ENCODE measurements at regions not wholly inside any gene's neighbourhood (a gene's known extent, or its start where the extent isn't known, plus 50 kb on each side); places are given as distances from the start of the nearest gene placed in this dataset.

GRCh38 chr9:20030671-20031070, 241.8 kb upstream of the SLC24A2 start (continued):
- TF ChIP-seq SMAD3 (CRISPR knock-in tag; IDR thresholded peaks at IDR 0.05; ENCODE audit: borderline replicate concordance) (no peak), NFATC4 (CRISPR knock-in tag; IDR thresholded peaks at IDR 0.05) (no peak), ZNF232 (CRISPR knock-in tag; IDR thresholded peaks at IDR 0.05) (no peak), RORB (CRISPR knock-in tag; IDR thresholded peaks at IDR 0.05) (no peak), ELF4 (CRISPR knock-in tag; IDR thresholded peaks at IDR 0.05; ENCODE audit: low read depth) (no peak), KAT7 (CRISPR knock-in tag; IDR thresholded peaks at IDR 0.05; ENCODE audit: borderline replicate concordance) (no peak), TP53 (CRISPR knock-in tag; IDR thresholded peaks at IDR 0.05) (no peak), ZMAT4 (CRISPR knock-in tag; IDR thresholded peaks at IDR 0.05) (no peak), E2F1 (CRISPR knock-in tag; IDR thresholded peaks at IDR 0.05) (no peak)

GRCh38 chr9:20030221-20030620, 241.4 kb upstream of the SLC24A2 start:
- no peaks in the 10 kb centered on the region for H3K36me3 Mint-ChIP-seq
- no peaks in the 10 kb centered on the region for H3K27me3 Mint-ChIP-seq (ENCODE audit: low read depth)
- DNase-seq (ENCODE audit: low spot score), result no peak
- H3K27ac Mint-ChIP-seq, result no peak overlapping the region
- H3K4me3 Mint-ChIP-seq, result no peak overlapping the region
- no peak for ATAC-seq
- no peak for TF ChIP-seq JAZF1 (CRISPR knock-in tag; IDR thresholded peaks at IDR 0.05)
- TF ChIP-seq ZNF121 (CRISPR knock-in tag; IDR thresholded peaks at IDR 0.05), result no peak
- TF ChIP-seq FOXJ3 (CRISPR knock-in tag; IDR thresholded peaks at IDR 0.05; ENCODE audit: borderline replicate concordance), result no peak
- POLR2A ChIA-PET, result no interaction called here
- CTCF ChIA-PET, result no interaction called here
- H3K9me3 Mint-ChIP-seq, result no peaks in the 10 kb centered on the region
- peaks cover 23% of the 10 kb centered on the region for H3K4me1 Mint-ChIP-seq

GRCh38 chr9:20028849-20029231, 240.0 kb upstream of the SLC24A2 start:
- H3K4me3 Mint-ChIP-seq, result no peak overlapping the region
- H3K36me3 Mint-ChIP-seq, result no peaks in the 10 kb centered on the region
- no peaks in the 10 kb centered on the region for H3K27me3 Mint-ChIP-seq (ENCODE audit: low read depth)
- DNase-seq (ENCODE audit: low spot score) (no peak), ATAC-seq (no peak)
- H3K9me3 Mint-ChIP-seq, result no peaks in the 10 kb centered on the region
- ChIA-PET POLR2A (no interaction called here), CTCF (no interaction called here)
- peaks cover 25% of the 10 kb centered on the region for H3K4me1 Mint-ChIP-seq
- TF ChIP-seq PRDM15 (CRISPR knock-in tag; IDR thresholded peaks at IDR 0.05) (no peak), ZNF317 (CRISPR knock-in tag; IDR thresholded peaks at IDR 0.05; ENCODE audit: borderline replicate concordance, low read depth) (no peak), OVOL2 (CRISPR knock-in tag; IDR thresholded peaks at IDR 0.05; ENCODE audit: borderline replicate concordance) (no peak), ZSCAN18 (CRISPR knock-in tag; IDR thresholded peaks at IDR 0.05) (no peak), JAZF1 (CRISPR knock-in tag; IDR thresholded peaks at IDR 0.05) (no peak), AFF4 (CRISPR knock-in tag; IDR thresholded peaks at IDR 0.05; ENCODE audit: borderline replicate concordance) (no peak)
- H3K27ac Mint-ChIP-seq, result no peak overlapping the region
